ENCODE measurements at regions not wholly inside any gene's neighbourhood (a gene's known extent, or its start where the extent isn't known, plus 50 kb on each side); places are given as distances from the start of the nearest gene placed in this dataset.

- SMC1A ChIA-PET (ENCODE audit: uncharacterized antibody, unreplicated experiment), result no interaction called here
- Histone ChIP-seq H3K79me2 (ENCODE audit: control insufficient read depth, insufficient read depth, low read length) (no peaks in the 10 kb centered on the region), H4K20me1 (ENCODE audit: control insufficient read depth, insufficient read depth) (no peaks in the 10 kb centered on the region), H3K4me3 (no peak overlapping the region), H2AFZ (ENCODE audit: control insufficient read depth, low read depth, low read length) (no peak overlapping the region), H3K27ac (ENCODE audit: control insufficient read depth, insufficient read depth) (no peak overlapping the region), H3K4me2 (ENCODE audit: control insufficient read depth, insufficient read depth) (no peak overlapping the region), H3K9me3 (replicated peaks; ENCODE audit: control insufficient read depth, insufficient read depth, low read length) (no peaks in the 10 kb centered on the region), H3K27me3 (replicated peaks in 1 of 2; ENCODE audit: control insufficient read depth in 2 of 2, insufficient read depth in 2 of 2, low read length in 1 of 2) (no peaks in the 10 kb centered on the region), H3K9ac (ENCODE audit: control insufficient read depth, insufficient read depth, low read length) (no peak overlapping the region), H3K36me3 (ENCODE audit: control insufficient read depth in 2 of 2, insufficient read depth in 2 of 2, low read length in 1 of 2) (no peaks in the 10 kb centered on the region), H3K4me1 (ENCODE audit: control insufficient read depth, insufficient read depth, low read length) (no peaks in the 10 kb centered on the region)
- CTCF ChIA-PET, result no interaction called here
- POLR2A ChIA-PET, result no interaction called here
- in situ Hi-C loops (cut with MboI), result no loop called here
- TF ChIP-seq TARDBP (IDR thresholded peaks at IDR 0.05; ENCODE audit: borderline replicate concordance) (no peak), RELA (IDR thresholded peaks at IDR 0.05; ENCODE audit: borderline replicate concordance, partially characterized antibody) (no peak), STAT3 (IDR thresholded peaks at IDR 0.05; ENCODE audit: low read depth, low read length) (no peak), TBL1XR1 (IDR thresholded peaks at IDR 0.05; ENCODE audit: low read depth, low read length) (no peak), WRNIP1 (IDR thresholded peaks at IDR 0.05; ENCODE audit: borderline replicate concordance, low read depth, low read length) (no peak), TCF7 (IDR thresholded peaks at IDR 0.05; ENCODE audit: borderline replicate concordance) (no peak), STAT1 (conservative IDR thresholded peaks at IDR 0.05) (no peak), MEF2B (IDR thresholded peaks at IDR 0.05; ENCODE audit: partially characterized antibody, poor library complexity, severe bottlenecking) (no peak), PML (IDR thresholded peaks at IDR 0.05; ENCODE audit: low read length) (no peak), BCL11A (IDR thresholded peaks at IDR 0.05; ENCODE audit: low read depth, low read length) (no peak), ZBED1 (IDR thresholded peaks at IDR 0.05; ENCODE audit: borderline replicate concordance) (no peak), PKNOX1 (IDR thresholded peaks at IDR 0.05) (no peak), SMAD5 (IDR thresholded peaks at IDR 0.05; ENCODE audit: low read depth) (no peak)
- TF ChIP-seq, protein P1, sequence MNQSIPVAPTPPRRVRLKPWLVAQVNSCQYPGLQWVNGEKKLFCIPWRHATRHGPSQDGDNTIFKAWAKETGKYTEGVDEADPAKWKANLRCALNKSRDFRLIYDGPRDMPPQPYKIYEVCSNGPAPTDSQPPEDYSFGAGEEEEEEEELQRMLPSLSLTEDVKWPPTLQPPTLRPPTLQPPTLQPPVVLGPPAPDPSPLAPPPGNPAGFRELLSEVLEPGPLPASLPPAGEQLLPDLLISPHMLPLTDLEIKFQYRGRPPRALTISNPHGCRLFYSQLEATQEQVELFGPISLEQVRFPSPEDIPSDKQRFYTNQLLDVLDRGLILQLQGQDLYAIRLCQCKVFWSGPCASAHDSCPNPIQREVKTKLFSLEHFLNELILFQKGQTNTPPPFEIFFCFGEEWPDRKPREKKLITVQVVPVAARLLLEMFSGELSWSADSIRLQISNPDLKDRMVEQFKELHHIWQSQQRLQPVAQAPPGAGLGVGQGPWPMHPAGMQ (IDR thresholded peaks at IDR 0.05; ENCODE audit: borderline replicate concordance), result no peak
- DNase-seq (ENCODE audit: low read depth, low spot score) (no peak), ATAC-seq (no peak), FAIRE-seq (no peak)
- intact Hi-C loops (cut with micrococcal nuclease; ENCODE audit: unreplicated experiment), result no loop called here
- no TSS peak for BruUV-seq (replicated peaks)
- WGBS (ENCODE audit: insufficient coverage, insufficient replicate concordance, low lambda C conversion rate, missing lambda C conversion rate), result 0% methylated on average over 2 of the region's 2 CpGs
- RAD21 ChIA-PET (ENCODE audit: unreplicated experiment), result no interaction called here
These were observed 484.9 kb downstream of the GPAM start for GRCh38 chr10:111698711-111699110.
